IMR-90 (cell line): ENCODE measurements at regions not wholly inside any gene's neighbourhood (a gene's known extent, or its start where the extent isn't known, plus 50 kb on each side); places are given as distances from the start of the nearest gene placed in this dataset.
A peak's percentile ranks its signal among the peaks of the same experiment; 100 is the strongest.

Experiments used
- ATAC-seq: fragments of 200-7000 bp; cut with Tn5 transposase; 2 replicates; pipeline ENCODE4 v1.9.1; 2020; ENCODE audit warnings: low read depth, mild to moderate bottlenecking, moderate library complexity
- BruUV-seq: library from RNA; stranded (reverse); fragments of 400-500 nt; replicated peaks from 2 replicates; lab custom pipeline; 2021; lab: Mats Ljungman, UMichigan
- CTCF ChIA-PET: fragments of 300-600 bp; formaldehyde crosslinking; extraction: SDS; loops from one replicate; lab custom pipeline; 2021; ENCODE audit warnings: antibody characterized with exemption; lab: Yijun Ruan, JAX
- POLR2A ChIA-PET: fragments of 300-600 bp; sonication (Branson Sonifier 250); formaldehyde crosslinking; loops from one replicate; lab custom pipeline; 2022; ENCODE audit warnings: antibody characterized with exemption; ENCODE audit not compliant: unreplicated experiment; lab: Charles Lee
- DNase-seq: peaks from one replicate; pipeline ENCODE4 v3.0.0; 2013
- H2AFZ ChIP-seq: replicated peaks from 2 replicates; pipeline ENCODE3; 2013; ENCODE audit warnings: low read length, mild to moderate bottlenecking; ENCODE audit not compliant: poor library complexity
- H2AK5ac ChIP-seq: 2 replicates; pipeline ENCODE4 v1.6.1; 2013; ENCODE audit warnings: low read depth, low read length, inconsistent platforms
- H2AK9ac ChIP-seq: replicated peaks from 2 replicates; pipeline ENCODE3; 2013; ENCODE audit warnings: mild to moderate bottlenecking, low read depth, low read length, moderate library complexity; ENCODE audit not compliant: poor library complexity
- H2BK120ac ChIP-seq: 2 replicates; pipeline ENCODE4 v1.6.1; 2013; ENCODE audit warnings: low read depth, low read length, inconsistent platforms
- H2BK15ac ChIP-seq: 3 replicates; pipeline ENCODE4 v1.6.1; 2013; ENCODE audit warnings: low read depth, low read length, inconsistent platforms
- H2BK20ac ChIP-seq: 2 replicates; pipeline ENCODE4 v1.6.1; 2013; ENCODE audit warnings: low read depth, mild to moderate bottlenecking, inconsistent platforms, low read length, moderate library complexity
- H2BK5ac ChIP-seq: 2 replicates; pipeline ENCODE4 v1.6.1; 2013; ENCODE audit warnings: mild to moderate bottlenecking, low read depth, low read length, inconsistent platforms; ENCODE audit not compliant: poor library complexity, severe bottlenecking
- H3K14ac ChIP-seq: replicated peaks from 2 replicates; pipeline ENCODE4 v1.6.1; 2013; ENCODE audit warnings: low read depth, low read length, inconsistent platforms
- H3K18ac ChIP-seq: 2 replicates; pipeline ENCODE4 v1.6.1; 2013; ENCODE audit warnings: low read depth, low read length, control low read depth
- H3K23ac ChIP-seq: 2 replicates; pipeline ENCODE4 v1.6.1; 2013; ENCODE audit warnings: low read depth, low read length, inconsistent platforms
- H3K27ac ChIP-seq: 2 replicates; pipeline ENCODE4 v1.5.1; 2013; ENCODE audit warnings: mild to moderate bottlenecking, control low read depth, low read length; ENCODE audit not compliant: insufficient read depth
- H3K27me3 ChIP-seq: 2 replicates; pipeline ENCODE4 v1.6.1; 2013; ENCODE audit warnings: low read length; ENCODE audit not compliant: control insufficient read depth, insufficient read depth
- H3K36me3 ChIP-seq: 2 replicates; pipeline ENCODE4 v1.6.1; 2013; ENCODE audit warnings: low read length, mixed read lengths; ENCODE audit not compliant: control insufficient read depth, insufficient read depth
- H3K4ac ChIP-seq: 2 replicates; pipeline ENCODE4 v1.6.1; 2013; ENCODE audit warnings: low read depth, low read length, inconsistent platforms
- H3K4me1 ChIP-seq: 2 replicates; pipeline ENCODE4 v1.6.1; 2013; ENCODE audit warnings: low read length, mixed read lengths; ENCODE audit not compliant: control insufficient read depth, insufficient read depth
- H3K4me2 ChIP-seq: 2 replicates; pipeline ENCODE4 v1.6.1; 2013; ENCODE audit warnings: low read depth, mild to moderate bottlenecking, control low read depth, low read length, moderate library complexity
- H3K4me3 ChIP-seq: 2 replicates; pipeline ENCODE4 v1.5.1; 2013; ENCODE audit warnings: low read depth, mild to moderate bottlenecking, control low read depth, low read length, moderate library complexity; ENCODE audit not compliant: insufficient read depth
- H3K56ac ChIP-seq: 2 replicates; pipeline ENCODE4 v1.6.1; 2013; ENCODE audit warnings: low read length, inconsistent platforms; ENCODE audit not compliant: insufficient read depth; ENCODE audit errors: extremely low read depth
- H3K79me1 ChIP-seq, 2 experiments: 2 replicates each; pipeline ENCODE4 v1.6.1; 2013; ENCODE audit warnings: low read length in 2 of 2, inconsistent platforms in 1 of 2, low read depth in 1 of 2
- H3K9ac ChIP-seq: 2 replicates; pipeline ENCODE4 v1.6.1; 2013; ENCODE audit warnings: low read depth, low read length, control low read depth
- H3K9me1 ChIP-seq: 2 replicates; pipeline ENCODE4 v1.6.1; 2013; ENCODE audit warnings: low read length, inconsistent platforms; ENCODE audit not compliant: insufficient read depth
- H3K9me3 ChIP-seq: 2 replicates; pipeline ENCODE4 v1.6.1; 2013; ENCODE audit warnings: low read length; ENCODE audit not compliant: control insufficient read depth, insufficient read depth
- H4K20me1 ChIP-seq: 2 replicates; pipeline ENCODE4 v1.6.1; 2013; ENCODE audit warnings: low read length, inconsistent platforms; ENCODE audit not compliant: insufficient read depth
- H4K5ac ChIP-seq: 2 replicates; pipeline ENCODE4 v1.6.1; 2013; ENCODE audit warnings: mild to moderate bottlenecking, low read depth, low read length, control low read depth
- H4K8ac ChIP-seq, 2 experiments: 2 replicates each; pipeline ENCODE4 v1.6.1; 2013; ENCODE audit warnings: low read depth in 2 of 2, low read length in 2 of 2, control low read depth in 1 of 2, inconsistent platforms in 1 of 2
- H4K91ac ChIP-seq: 2 replicates; pipeline ENCODE4 v1.6.1; 2013; ENCODE audit warnings: low read depth, low read length, inconsistent platforms; ENCODE audit not compliant: insufficient read depth
- CEBPB ChIP-seq: IDR thresholded peaks from 2 replicates; pipeline ENCODE4 v1.6.1; 2012; ENCODE audit warnings: low read depth, low read length, improper control_type of control experiment
- MAZ ChIP-seq: IDR thresholded peaks from 2 replicates; pipeline ENCODE4 v1.6.1; 2012; ENCODE audit warnings: low read depth, mild to moderate bottlenecking, low read length, improper control_type of control experiment, moderate library complexity, borderline replicate concordance
- MXI1 ChIP-seq: IDR thresholded peaks from 2 replicates; pipeline ENCODE4 v1.6.1; 2012; ENCODE audit warnings: low read depth, mild to moderate bottlenecking, low read length, moderate library complexity, borderline replicate concordance
- WGBS, 2 experiments: methylation state at CpG; one replicate each; pipeline versions ENCODE4 v1.1.5 to v1.1.7; 2013; ENCODE audit warnings: missing lambda C conversion rate in 2 of 2; ENCODE audit not compliant: insufficient read length in 1 of 2; ENCODE audit errors: extremely low coverage in 2 of 2; 5-methylcytosine and 5-hydroxymethylcytosine counted together
- dilution Hi-C: fragments of 300-500 bp; cut with HindIII; formaldehyde crosslinking; loops from one replicate; pipeline ENCODE4 v1.14.3; 2018; ENCODE audit warnings: low sequenced_read_pairs; ENCODE audit not compliant: unreplicated experiment
- in situ Hi-C: fragments of 300-500 bp; cut with MboI; formaldehyde crosslinking; loops from 3 replicates; pipeline ENCODE4 v1.14.3; 2019; ENCODE audit warnings: low sequenced_read_pairs, inconsistent platforms, mixed read lengths
- intact Hi-C: fragments of 100-400 bp; cut with micrococcal nuclease; formaldehyde crosslinking; loops from 2 replicates; pipeline ENCODE4 v1.10.0; 2022

DNA sequence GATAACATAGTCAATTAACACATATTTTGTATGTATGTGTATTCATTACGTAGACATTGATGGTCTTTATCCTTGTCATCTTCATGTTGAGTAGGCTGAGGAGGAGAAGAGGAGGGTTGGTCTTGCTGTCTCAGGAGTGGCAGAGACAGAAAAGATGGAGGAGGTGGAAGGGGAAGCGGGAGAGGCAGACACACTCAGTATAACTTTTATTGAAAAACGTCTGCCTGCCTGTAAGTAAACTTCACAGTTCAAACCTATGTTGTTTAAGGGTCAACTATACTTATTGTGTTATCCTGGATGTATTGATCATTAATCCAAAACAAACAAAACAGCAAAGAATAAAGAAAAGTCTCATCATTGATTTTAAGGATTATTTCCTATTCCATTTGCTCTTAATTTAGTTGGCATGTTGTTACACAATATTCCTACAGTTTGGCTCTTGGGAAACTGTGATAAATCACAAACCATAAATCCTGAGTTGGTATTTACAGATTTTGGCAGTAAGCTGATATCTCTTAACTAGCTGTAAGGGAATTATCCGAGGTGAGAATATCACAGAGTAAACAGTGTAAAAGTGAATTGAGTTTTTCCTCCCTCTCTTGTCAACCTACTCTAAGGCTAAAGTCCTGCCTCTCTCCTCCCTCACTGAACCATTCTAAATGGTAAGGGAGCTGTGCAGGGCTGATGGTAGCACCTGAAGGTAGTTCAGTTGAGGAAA lies 487.2 kb downstream of the SPATA31D1 start:
- Histone ChIP-seq H2BK5ac (no peak overlapping the region), H2BK15ac (no peak overlapping the region), H2BK20ac (no peak overlapping the region), H3K27me3 (no peaks in the 10 kb centered on the region), H3K9ac (no peak overlapping the region), H2BK120ac (no peak overlapping the region), H3K56ac (no peak overlapping the region), H2AFZ (no peak overlapping the region), H3K79me1 (no peaks in the 10 kb centered on the region), H2AK5ac (no peak overlapping the region), H4K5ac (no peak overlapping the region), H3K4me3 (no peak overlapping the region), H3K9me3 (no peaks in the 10 kb centered on the region; the same call in 1 of the 2 replicates), H3K14ac (no peak overlapping the region), H3K23ac (no peak overlapping the region), H4K20me1 (no peaks in the 10 kb centered on the region), H3K27ac (no peak overlapping the region), H3K4me1 (no peaks in the 10 kb centered on the region), H3K4ac (no peak overlapping the region), H3K18ac (no peak overlapping the region), H4K91ac (no peak overlapping the region), H2AK9ac (no peak overlapping the region), H4K8ac (no peak overlapping the region), H3K9me1 (no peaks in the 10 kb centered on the region), H3K4me2 (no peak overlapping the region), H3K36me3 (no peaks in the 10 kb centered on the region)
- dilution Hi-C loops = no loop called here
- ATAC-seq (no peak), DNase-seq (no peak)
- in situ Hi-C loops = loop anchor here (25.0 kb wide), 1 partner anchor 88 kb away; no protein-coding TSS in a partner anchor
- ChIA-PET CTCF (no interaction called here), POLR2A (no interaction called here)
- intact Hi-C loops = no loop called here
- TF ChIP-seq MXI1 (no peak), CEBPB (0 out of 2 replicates have a peak, but pooled peaks have one; percentile 7), MAZ (no peak)
- BruUV-seq = no TSS peak
- no CpG with 5 or more reads among the region's 4 CpGs for WGBS, 2 experiments
